HG02852 (cell line): ENCODE measurements at regions not wholly inside any gene's neighbourhood (a gene's known extent, or its start where the extent isn't known, plus 50 kb on each side); places are given as distances from the start of the nearest gene placed in this dataset.
"Not testable (repeated sequence)": the region's sequence is repeated elsewhere in the genome, so short reads cannot be mapped to it uniquely, and the experiment has no call there.

ENCODE experiments used
- ATAC-seq: cut with Tn5 transposase; IDR thresholded peaks from one replicate; pipeline ENCODE4 v1.9.1; 2021; ENCODE audit warnings: mild to moderate bottlenecking, moderate library complexity; ENCODE audit not compliant: unreplicated experiment

GRCh38 chr15:35286721-35287120, 201.6 kb upstream of the NANOGP8 start:
- no peak for ATAC-seq

DNA sequence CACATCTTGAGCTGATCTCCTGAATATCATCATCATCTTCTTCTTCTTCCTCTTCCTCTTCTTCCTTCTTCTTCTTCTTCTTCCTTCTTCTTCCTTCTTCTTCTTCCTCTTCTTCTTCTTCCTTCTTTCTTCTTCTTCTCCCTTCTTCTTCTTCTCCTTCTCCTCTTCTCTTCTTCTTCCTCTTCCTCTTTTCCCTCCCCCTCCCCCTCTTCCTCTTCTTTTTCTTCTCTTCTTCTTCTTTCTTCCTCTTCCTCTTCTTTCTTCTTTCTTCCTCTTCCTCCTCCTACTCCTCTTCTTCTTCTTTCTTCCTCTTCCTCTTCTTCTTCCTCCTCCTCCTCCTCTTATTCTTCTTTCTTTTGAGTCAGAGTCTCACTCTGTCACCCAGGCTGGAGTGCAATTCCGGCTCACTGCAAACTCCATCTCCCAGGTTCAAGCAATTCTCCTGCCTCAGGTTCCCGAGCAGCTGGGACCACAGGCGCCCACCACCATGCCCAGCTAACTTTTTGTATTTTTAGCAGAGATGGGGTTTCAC, 197.9 kb upstream of the NANOGP8 start:
- no peak for ATAC-seq

- ATAC-seq: no peak
Measured at GRCh38 chr15:35281515-35281914, 196.4 kb upstream of the NANOGP8 start.

- no peak for ATAC-seq
Measured at GRCh38 chr15:35279811-35280210, 194.7 kb upstream of the NANOGP8 start.

DNA sequence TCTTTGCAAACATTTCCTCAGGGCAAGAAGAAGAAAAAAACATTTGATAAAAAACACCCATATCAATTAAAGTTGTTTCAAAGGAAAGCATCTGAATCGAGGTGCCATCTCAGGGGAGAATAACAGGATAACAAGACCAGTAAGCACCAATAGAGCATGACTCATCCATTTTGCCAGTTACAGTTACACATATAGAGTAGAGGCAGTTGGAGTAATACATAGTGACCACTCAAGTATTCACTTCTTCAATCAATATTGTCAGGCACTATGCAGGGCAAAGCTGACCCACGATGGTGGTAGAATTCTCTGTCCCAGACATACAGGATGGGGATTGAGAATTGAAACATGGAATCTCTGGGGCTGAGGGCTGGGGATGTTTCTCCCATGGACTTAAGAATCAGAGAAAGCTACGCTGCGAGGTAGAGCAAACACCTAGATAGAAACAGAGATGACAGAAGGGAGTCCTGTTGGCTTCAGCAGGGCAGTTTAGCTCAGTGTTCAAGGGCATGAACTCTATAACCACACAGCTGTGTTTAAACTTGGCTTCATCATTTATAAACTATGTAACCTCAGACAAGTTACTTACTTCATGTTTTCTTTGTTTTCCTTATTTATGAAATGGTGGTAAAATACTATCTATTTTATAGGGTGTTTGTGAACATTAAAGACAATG, 186.4 kb upstream of the NANOGP8 start:
- no peak for ATAC-seq

- ATAC-seq: no peak
Measured at GRCh38 chr15:35260941-35261340, 175.8 kb upstream of the NANOGP8 start.

GRCh38 chr15:35260274-35260673, 175.2 kb upstream of the NANOGP8 start:
- ATAC-seq: not testable (repeated sequence)

- ATAC-seq: no peak
Measured at GRCh38 chr15:35256551-35256950, 171.5 kb upstream of the NANOGP8 start.

DNA sequence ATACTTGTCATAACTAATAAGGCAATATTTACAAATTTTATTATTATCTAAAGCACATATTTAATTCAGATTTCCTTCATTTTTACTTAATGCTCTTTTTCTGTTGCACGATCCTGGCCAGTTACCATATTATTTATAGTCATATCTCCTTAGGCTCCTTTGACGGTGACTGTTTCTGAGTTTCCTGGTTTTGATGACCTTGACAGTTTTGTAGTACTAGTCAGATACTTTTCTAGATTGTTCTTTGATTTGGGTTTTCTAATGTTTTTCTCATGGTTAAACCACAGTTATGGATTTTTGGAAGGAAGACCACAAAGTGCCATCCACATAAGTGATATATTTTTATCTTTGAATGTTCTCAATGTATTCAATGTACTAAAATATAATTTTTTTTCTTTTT, 171.0 kb upstream of the NANOGP8 start:
- ATAC-seq: no peak

DNA sequence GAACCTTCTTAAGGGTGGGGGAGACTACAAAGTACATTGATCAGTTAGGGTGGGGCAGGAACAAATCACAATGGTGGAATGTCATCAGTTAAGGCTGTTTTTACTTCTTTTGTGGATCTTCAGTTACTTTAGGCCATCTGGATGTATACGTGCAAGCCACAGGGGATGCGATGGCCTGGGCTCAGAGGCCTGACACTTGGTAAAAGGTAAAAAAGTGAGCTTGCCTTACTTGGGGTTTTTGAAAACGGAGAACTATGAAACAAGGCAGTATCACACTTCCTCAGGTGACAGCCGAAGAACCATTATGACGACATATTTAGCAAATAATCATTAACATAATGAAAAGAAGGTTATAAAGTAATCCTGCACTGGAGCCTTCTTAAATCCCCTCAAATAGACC, 169.8 kb upstream of the NANOGP8 start:
- ATAC-seq: not testable (repeated sequence)

GRCh38 chr15:35254062-35254461, 169.0 kb upstream of the NANOGP8 start:
- ATAC-seq: no peak

DNA sequence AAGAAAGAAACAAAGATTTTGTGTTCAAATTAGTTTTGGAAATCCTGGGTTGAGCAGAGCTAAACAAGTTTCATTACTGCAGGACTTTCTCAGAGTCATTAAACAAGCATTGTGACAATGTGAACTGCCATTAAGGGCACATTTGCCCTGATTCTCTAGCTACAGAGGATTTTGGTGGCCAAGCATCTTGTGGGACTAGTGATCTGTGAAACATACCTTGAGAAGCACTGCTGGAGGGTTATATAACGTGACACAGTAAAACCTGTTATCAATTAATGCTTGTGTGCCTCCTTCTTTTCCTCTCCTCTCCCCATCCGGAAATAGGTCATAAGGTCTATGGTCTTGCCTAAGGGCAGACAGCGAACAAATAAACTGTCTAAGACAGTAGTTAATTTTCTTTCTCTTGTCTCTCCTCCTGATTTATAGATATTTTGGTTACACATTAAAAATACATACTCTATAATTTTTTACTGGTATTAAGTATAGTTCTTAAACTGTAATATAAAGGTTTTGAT, 167.3 kb upstream of the NANOGP8 start:
- no peak for ATAC-seq

GRCh38 chr15:35247150-35247549, 162.1 kb upstream of the NANOGP8 start:
- no peak for ATAC-seq

- ATAC-seq: no peak
Measured at GRCh38 chr15:35246451-35246850, 161.4 kb upstream of the NANOGP8 start.

GRCh38 chr15:35245681-35246080, 160.6 kb upstream of the NANOGP8 start:
- ATAC-seq: not testable (repeated sequence)

GRCh38 chr15:35244227-35244626, 159.1 kb upstream of the NANOGP8 start:
- ATAC-seq: no peak

- ATAC-seq: no peak
Measured at GRCh38 chr15:35243758-35244157, 158.7 kb upstream of the NANOGP8 start.

- not testable (repeated sequence) for ATAC-seq
Measured at GRCh38 chr15:35239693-35240092, 154.6 kb upstream of the NANOGP8 start.

DNA sequence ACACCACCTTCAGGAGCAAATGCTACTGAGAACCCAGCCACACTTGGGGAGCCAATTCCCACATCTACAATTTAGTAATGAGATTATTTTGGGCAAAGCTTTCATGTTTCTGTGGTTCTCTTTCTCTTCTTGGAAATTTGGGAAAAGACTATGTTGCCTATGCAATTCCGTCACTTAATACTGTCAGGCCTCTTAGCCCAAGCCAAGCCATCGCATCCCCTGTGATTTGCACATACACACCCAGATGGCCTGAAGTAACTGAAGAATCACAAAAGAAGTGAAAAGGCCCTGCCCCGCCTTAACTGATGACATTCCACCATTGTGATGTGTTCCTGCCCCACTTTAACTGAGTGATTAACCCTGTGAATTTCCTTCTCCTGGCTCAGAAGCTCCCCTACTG, 153.4 kb upstream of the NANOGP8 start:
- not testable (repeated sequence) for ATAC-seq

- ATAC-seq: no peak
Measured at GRCh38 chr15:35229085-35229484, 144.0 kb upstream of the NANOGP8 start.

DNA sequence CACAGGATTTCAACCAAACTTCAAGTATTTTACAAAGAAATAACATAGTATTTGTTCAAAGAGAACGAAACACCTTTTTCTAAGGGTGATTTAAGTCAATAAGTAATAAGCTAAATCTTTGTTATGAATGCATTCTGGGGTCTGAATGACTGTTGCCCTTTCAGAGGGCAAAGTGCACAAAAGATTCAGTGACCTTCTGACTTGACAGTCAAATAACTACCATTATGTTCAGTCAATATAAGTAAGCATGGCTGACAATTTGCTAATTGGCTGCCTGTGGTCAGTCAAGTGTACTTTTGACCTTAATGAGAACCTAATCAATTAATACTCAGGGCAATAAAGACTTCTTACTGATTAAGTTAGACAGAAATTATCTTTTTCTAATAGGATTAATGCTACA, 133.1 kb upstream of the NANOGP8 start:
- no peak for ATAC-seq

- ATAC-seq: no peak
Measured at GRCh38 chr15:35215093-35215492, 130.0 kb upstream of the NANOGP8 start.
